K562 (cell line): ENCODE measurements at regions not wholly inside any gene's neighbourhood (a gene's known extent, or its start where the extent isn't known, plus 50 kb on each side); places are given as distances from the start of the nearest gene placed in this dataset.

Experiments used
- CBX3 ChIP-seq, 2 experiments: IDR thresholded peaks; 1 replicate in 1 of 2; 2 replicates in 1 of 2; pipeline ENCODE4 v1.6.1; 2012; ENCODE audit warnings: inconsistent platforms in 2 of 2, low read length in 2 of 2, borderline replicate concordance in 1 of 2, control low read depth in 1 of 2
- CHD1 ChIP-seq: fragments of 200-600 bp; sonication (generic); IDR thresholded peaks from one replicate; pipeline ENCODE4 v1.6.1; 2012; ENCODE audit warnings: mild to moderate bottlenecking, moderate library complexity, low read length, inconsistent platforms
- FOS ChIP-seq: IDR thresholded peaks from 3 replicates; pipeline ENCODE4 v1.6.1; 2011; ENCODE audit not compliant: insufficient read length; ENCODE audit errors: extremely low read depth
- KLF6 ChIP-seq: fragments of 250-450 bp; sonication (Bioruptor Pico); IDR thresholded peaks from 2 replicates; pipeline ENCODE4 v1.4.0; 2020; ENCODE audit warnings: mild to moderate bottlenecking, moderate library complexity, borderline replicate concordance
- PHB2 ChIP-seq: fragments of 450-650 bp; IDR thresholded peaks from 2 replicates; pipeline ENCODE4 v1.6.1; 2017; ENCODE audit warnings: low read depth
- POLR2A ChIP-seq: fragments of 450-650 bp; conservative IDR thresholded peaks from 2 replicates; pipeline ENCODE4 v1.6.1; 2016
- TRIM28 ChIP-seq: fragments of 450-650 bp; IDR thresholded peaks from 2 replicates; pipeline ENCODE4 v1.6.1; 2017
- ZBTB8A ChIP-seq: fragments of 450-650 bp; IDR thresholded peaks from 2 replicates; pipeline ENCODE4 v1.6.1; 2018; ENCODE audit warnings: mild to moderate bottlenecking, moderate library complexity; ENCODE audit not compliant: partially characterized antibody
- ZNF165 ChIP-seq: fragments of 250-450 bp; sonication (Bioruptor Pico); IDR thresholded peaks from 2 replicates; pipeline ENCODE4 v1.4.0; 2020; ENCODE audit warnings: borderline replicate concordance
- ZNF3 ChIP-seq: fragments of 250-450 bp; sonication (Bioruptor Pico); IDR thresholded peaks from 2 replicates; pipeline ENCODE4 v1.5.0; 2021; ENCODE audit warnings: mild to moderate bottlenecking, moderate library complexity
- TF ChIP-seq, protein P1 (sequence below): sonication (generic); formaldehyde crosslinking; IDR thresholded peaks from 2 replicates; pipeline ENCODE4 v1.8.0; 2023; ENCODE audit warnings: mild to moderate bottlenecking, missing genetic modification reagents
- TF ChIP-seq, protein P2 (sequence below), 3 experiments: IDR thresholded peaks in 2 of 3; conservative IDR thresholded peaks in 1 of 3; 2 replicates each; pipeline ENCODE4 v1.5.1; 2011 to 2012; ENCODE audit warnings: low read length in 3 of 3, mild to moderate bottlenecking in 3 of 3, control low read depth in 2 of 3, improper control_type of control experiment in 1 of 3, inconsistent platforms in 1 of 3, low read depth in 1 of 3, mixed read lengths in 1 of 3, moderate library complexity in 1 of 3; ENCODE audit not compliant: insufficient read depth in 2 of 3
- TF ChIP-seq, protein P3 (sequence below), 2 experiments: IDR thresholded peaks; 2 replicates each; pipeline ENCODE4 v1.6.1; 2012; ENCODE audit warnings: improper control_type of control experiment in 2 of 2, low read depth in 2 of 2, low read length in 2 of 2, borderline replicate concordance in 1 of 2
- TF ChIP-seq, protein P4 (sequence below): fragments of 250-450 bp; sonication (Bioruptor Pico); IDR thresholded peaks from 2 replicates; pipeline ENCODE4 v1.8.0; 2021; ENCODE audit warnings: borderline replicate concordance, mild to moderate bottlenecking, moderate library complexity; ENCODE audit not compliant: poor library complexity, severe bottlenecking

- no peak for TF ChIP-seq CHD1
- TF ChIP-seq, protein P1, sequence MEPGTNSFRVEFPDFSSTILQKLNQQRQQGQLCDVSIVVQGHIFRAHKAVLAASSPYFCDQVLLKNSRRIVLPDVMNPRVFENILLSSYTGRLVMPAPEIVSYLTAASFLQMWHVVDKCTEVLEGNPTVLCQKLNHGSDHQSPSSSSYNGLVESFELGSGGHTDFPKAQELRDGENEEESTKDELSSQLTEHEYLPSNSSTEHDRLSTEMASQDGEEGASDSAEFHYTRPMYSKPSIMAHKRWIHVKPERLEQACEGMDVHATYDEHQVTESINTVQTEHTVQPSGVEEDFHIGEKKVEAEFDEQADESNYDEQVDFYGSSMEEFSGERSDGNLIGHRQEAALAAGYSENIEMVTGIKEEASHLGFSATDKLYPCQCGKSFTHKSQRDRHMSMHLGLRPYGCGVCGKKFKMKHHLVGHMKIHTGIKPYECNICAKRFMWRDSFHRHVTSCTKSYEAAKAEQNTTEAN (CRISPR knock-in tag) = no peak
- TF ChIP-seq POLR2A = no peak
- no peak for TF ChIP-seq TRIM28
- TF ChIP-seq, protein P2, sequence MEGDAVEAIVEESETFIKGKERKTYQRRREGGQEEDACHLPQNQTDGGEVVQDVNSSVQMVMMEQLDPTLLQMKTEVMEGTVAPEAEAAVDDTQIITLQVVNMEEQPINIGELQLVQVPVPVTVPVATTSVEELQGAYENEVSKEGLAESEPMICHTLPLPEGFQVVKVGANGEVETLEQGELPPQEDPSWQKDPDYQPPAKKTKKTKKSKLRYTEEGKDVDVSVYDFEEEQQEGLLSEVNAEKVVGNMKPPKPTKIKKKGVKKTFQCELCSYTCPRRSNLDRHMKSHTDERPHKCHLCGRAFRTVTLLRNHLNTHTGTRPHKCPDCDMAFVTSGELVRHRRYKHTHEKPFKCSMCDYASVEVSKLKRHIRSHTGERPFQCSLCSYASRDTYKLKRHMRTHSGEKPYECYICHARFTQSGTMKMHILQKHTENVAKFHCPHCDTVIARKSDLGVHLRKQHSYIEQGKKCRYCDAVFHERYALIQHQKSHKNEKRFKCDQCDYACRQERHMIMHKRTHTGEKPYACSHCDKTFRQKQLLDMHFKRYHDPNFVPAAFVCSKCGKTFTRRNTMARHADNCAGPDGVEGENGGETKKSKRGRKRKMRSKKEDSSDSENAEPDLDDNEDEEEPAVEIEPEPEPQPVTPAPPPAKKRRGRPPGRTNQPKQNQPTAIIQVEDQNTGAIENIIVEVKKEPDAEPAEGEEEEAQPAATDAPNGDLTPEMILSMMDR (IDR thresholded peaks at IDR 0.05 in 2 of 3, conservative IDR thresholded peaks at IDR 0.05 in 1 of 3; ENCODE audit: insufficient read depth in 2 of 3, low read depth in 1 of 3, low read length in 3 of 3) = no peak
- TF ChIP-seq CBX3 (IDR thresholded peaks at IDR 0.05; ENCODE audit: borderline replicate concordance in 1 of 2, low read length in 2 of 2) = no peak
- TF ChIP-seq PHB2 = no peak
- TF ChIP-seq, protein P3, sequence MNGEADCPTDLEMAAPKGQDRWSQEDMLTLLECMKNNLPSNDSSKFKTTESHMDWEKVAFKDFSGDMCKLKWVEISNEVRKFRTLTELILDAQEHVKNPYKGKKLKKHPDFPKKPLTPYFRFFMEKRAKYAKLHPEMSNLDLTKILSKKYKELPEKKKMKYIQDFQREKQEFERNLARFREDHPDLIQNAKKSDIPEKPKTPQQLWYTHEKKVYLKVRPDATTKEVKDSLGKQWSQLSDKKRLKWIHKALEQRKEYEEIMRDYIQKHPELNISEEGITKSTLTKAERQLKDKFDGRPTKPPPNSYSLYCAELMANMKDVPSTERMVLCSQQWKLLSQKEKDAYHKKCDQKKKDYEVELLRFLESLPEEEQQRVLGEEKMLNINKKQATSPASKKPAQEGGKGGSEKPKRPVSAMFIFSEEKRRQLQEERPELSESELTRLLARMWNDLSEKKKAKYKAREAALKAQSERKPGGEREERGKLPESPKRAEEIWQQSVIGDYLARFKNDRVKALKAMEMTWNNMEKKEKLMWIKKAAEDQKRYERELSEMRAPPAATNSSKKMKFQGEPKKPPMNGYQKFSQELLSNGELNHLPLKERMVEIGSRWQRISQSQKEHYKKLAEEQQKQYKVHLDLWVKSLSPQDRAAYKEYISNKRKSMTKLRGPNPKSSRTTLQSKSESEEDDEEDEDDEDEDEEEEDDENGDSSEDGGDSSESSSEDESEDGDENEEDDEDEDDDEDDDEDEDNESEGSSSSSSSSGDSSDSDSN (IDR thresholded peaks at IDR 0.05; ENCODE audit: borderline replicate concordance in 1 of 2, low read depth in 2 of 2, low read length in 2 of 2) = no peak
- no peak for TF ChIP-seq KLF6 (CRISPR knock-in tag)
- TF ChIP-seq FOS = no peak
- TF ChIP-seq, protein P4, sequence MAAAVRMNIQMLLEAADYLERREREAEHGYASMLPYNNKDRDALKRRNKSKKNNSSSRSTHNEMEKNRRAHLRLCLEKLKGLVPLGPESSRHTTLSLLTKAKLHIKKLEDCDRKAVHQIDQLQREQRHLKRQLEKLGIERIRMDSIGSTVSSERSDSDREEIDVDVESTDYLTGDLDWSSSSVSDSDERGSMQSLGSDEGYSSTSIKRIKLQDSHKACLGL (CRISPR knock-in tag) = no peak
- TF ChIP-seq ZNF165 (CRISPR knock-in tag) = no peak
- TF ChIP-seq ZNF3 = no peak
- no peak for TF ChIP-seq ZBTB8A
Observed at GRCh38 chr1:31503570-31503969, 72.7 kb upstream of the TINAGL1 start.
